KMS-11 (cell line): ENCODE measurements at regions not wholly inside any gene's neighbourhood (a gene's known extent, or its start where the extent isn't known, plus 50 kb on each side); places are given as distances from the start of the nearest gene placed in this dataset.

ENCODE experiments used
- H2AFZ ChIP-seq: fragments of 200-600 bp; sonication (generic); 2 replicates; pipeline ENCODE4 v1.6.1; 2016; ENCODE audit warnings: antibody characterized with exemption, mixed run types, low read depth
- H3K27ac ChIP-seq: fragments of 200-600 bp; sonication (generic); 2 replicates; pipeline ENCODE4 v1.6.1; 2016; ENCODE audit warnings: mild to moderate bottlenecking, mixed run types
- H3K27me3 ChIP-seq: fragments of 200-600 bp; sonication (generic); 2 replicates; pipeline ENCODE4 v1.6.1; 2017; ENCODE audit warnings: mild to moderate bottlenecking, low read depth, mixed run types, moderate library complexity; ENCODE audit not compliant: insufficient read depth
- H3K36me3 ChIP-seq: fragments of 200-600 bp; sonication (generic); 2 replicates; pipeline ENCODE4 v1.6.1; 2017; ENCODE audit warnings: mild to moderate bottlenecking, mixed run types; ENCODE audit not compliant: insufficient read depth
- H3K4me1 ChIP-seq: fragments of 200-600 bp; sonication (generic); 2 replicates; pipeline ENCODE4 v1.6.1; 2016; ENCODE audit warnings: mild to moderate bottlenecking, low read depth, mixed run types; ENCODE audit not compliant: poor library complexity, severe bottlenecking
- H3K4me2 ChIP-seq: fragments of 200-600 bp; sonication (generic); 2 replicates; pipeline ENCODE4 v1.7.0; 2016; ENCODE audit warnings: mild to moderate bottlenecking, mixed run types
- H3K4me3 ChIP-seq: fragments of 200-600 bp; sonication (generic); IDR thresholded peaks from 2 replicates; pipeline ENCODE4 v1.6.1; 2017; ENCODE audit warnings: low read depth, low read length, mixed read lengths; ENCODE audit not compliant: insufficient read depth
- H3K79me2 ChIP-seq: fragments of 200-600 bp; sonication (generic); 2 replicates; pipeline ENCODE4 v1.6.1; 2016; ENCODE audit warnings: low read depth, mixed run types; ENCODE audit not compliant: insufficient read depth
- H3K9ac ChIP-seq: fragments of 200-600 bp; sonication (generic); 2 replicates; pipeline ENCODE4 v1.6.1; 2016; ENCODE audit warnings: mild to moderate bottlenecking, mixed run types
- H4K20me1 ChIP-seq: fragments of 200-600 bp; sonication (generic); 2 replicates; pipeline ENCODE4 v1.6.1; 2016; ENCODE audit warnings: mild to moderate bottlenecking, mixed run types; ENCODE audit not compliant: insufficient read depth
- TF ChIP-seq, protein P1 (sequence below): fragments of 200-600 bp; sonication (generic); conservative IDR thresholded peaks from 2 replicates; pipeline ENCODE4 v1.6.1; 2017; ENCODE audit warnings: low read depth, mild to moderate bottlenecking, antibody characterized with exemption, low read length, moderate library complexity, mixed read lengths

DNA sequence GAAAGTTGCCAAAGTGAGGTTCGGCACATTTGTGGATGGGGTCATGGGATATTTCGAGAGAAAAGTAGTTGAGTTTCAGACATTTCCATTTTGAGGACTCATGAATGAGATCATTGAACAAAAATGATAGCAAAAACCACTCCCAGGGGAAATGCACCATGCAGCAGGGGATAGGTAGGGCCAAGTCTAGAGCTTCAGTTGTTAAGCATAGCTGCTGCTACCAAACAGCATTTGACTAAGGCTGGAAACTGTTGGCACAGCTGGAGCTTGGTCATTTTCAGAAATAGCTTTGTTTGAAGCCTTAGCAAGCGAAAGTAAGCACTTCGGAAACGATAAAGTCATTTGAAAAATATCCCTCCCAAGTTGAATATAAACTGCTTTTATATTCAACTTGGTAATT, 431.8 kb downstream of the SOCS6 start:
- Histone ChIP-seq H3K4me1 (no peaks in the 10 kb centered on the region), H3K27me3 (no peaks in the 10 kb centered on the region), H4K20me1 (no peaks in the 10 kb centered on the region), H3K4me3 (no peak overlapping the region), H3K36me3 (no peaks in the 10 kb centered on the region), H3K79me2 (no peaks in the 10 kb centered on the region), H3K27ac (no peak overlapping the region), H3K4me2 (no peak overlapping the region), H3K9ac (no peak overlapping the region), H2AFZ (no peak overlapping the region)
- TF ChIP-seq, protein P1, sequence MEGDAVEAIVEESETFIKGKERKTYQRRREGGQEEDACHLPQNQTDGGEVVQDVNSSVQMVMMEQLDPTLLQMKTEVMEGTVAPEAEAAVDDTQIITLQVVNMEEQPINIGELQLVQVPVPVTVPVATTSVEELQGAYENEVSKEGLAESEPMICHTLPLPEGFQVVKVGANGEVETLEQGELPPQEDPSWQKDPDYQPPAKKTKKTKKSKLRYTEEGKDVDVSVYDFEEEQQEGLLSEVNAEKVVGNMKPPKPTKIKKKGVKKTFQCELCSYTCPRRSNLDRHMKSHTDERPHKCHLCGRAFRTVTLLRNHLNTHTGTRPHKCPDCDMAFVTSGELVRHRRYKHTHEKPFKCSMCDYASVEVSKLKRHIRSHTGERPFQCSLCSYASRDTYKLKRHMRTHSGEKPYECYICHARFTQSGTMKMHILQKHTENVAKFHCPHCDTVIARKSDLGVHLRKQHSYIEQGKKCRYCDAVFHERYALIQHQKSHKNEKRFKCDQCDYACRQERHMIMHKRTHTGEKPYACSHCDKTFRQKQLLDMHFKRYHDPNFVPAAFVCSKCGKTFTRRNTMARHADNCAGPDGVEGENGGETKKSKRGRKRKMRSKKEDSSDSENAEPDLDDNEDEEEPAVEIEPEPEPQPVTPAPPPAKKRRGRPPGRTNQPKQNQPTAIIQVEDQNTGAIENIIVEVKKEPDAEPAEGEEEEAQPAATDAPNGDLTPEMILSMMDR = no peak

DNA sequence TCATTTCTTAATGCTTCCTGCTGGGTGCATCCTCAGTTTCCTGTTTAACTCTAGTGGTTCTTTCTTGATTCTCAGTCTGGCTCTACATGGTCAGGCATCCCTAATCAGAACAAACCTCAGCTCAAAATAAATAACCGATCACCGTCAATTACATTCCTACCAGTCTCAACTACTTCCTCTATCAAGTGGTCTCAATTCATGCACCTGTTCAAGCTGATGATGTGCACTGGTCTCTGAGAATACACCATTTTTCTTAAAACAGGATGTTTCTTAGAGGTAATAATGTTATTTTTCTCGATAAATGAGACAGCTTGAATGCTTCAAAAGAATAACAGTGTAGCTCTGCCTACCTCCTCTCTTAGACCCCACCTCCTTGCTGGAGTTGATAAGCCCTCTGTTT, 420.9 kb downstream of the SOCS6 start:
- Histone ChIP-seq H4K20me1 (no peaks in the 10 kb centered on the region), H3K4me2 (no peak overlapping the region), H3K27ac (no peak overlapping the region)

DNA sequence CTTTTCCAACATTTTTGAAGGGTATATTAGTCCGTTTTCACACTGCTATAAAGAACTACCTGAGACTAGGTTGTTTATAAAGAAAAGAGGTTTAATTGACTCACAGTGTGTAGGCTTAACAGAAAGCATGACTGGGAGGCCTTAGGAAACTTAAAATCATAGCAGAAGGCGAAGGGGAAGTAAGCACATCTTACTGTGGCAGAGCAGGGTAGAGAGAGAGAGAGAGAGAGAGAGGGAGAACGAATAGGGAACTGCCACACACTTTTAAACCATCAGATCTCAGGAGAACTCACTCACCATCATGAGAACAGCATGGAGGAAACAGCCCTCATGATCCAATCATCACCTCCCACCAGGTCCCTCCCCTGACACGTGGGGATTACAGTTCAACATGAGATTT, 420.3 kb downstream of the SOCS6 start:
- no peak overlapping the region for H3K9ac ChIP-seq
- H3K36me3 ChIP-seq = no peaks in the 10 kb centered on the region
- no peaks in the 10 kb centered on the region for H3K79me2 ChIP-seq
- no peak overlapping the region for H3K4me3 ChIP-seq
- no peaks in the 10 kb centered on the region for H4K20me1 ChIP-seq
- H3K27me3 ChIP-seq = no peaks in the 10 kb centered on the region
- TF ChIP-seq, protein P1 = no peak
- H2AFZ ChIP-seq = no peak overlapping the region
- no peak overlapping the region for H3K27ac ChIP-seq
- no peaks in the 10 kb centered on the region for H3K4me1 ChIP-seq
- H3K4me2 ChIP-seq = no peak overlapping the region

More for the DNA sequence above, 420.9 kb downstream of the SOCS6 start:
- H2AFZ ChIP-seq = no peak overlapping the region
- no peaks in the 10 kb centered on the region for H3K36me3 ChIP-seq
- H3K79me2 ChIP-seq = no peaks in the 10 kb centered on the region
- no peaks in the 10 kb centered on the region for H3K27me3 ChIP-seq
- TF ChIP-seq, protein P1 = no peak
- H3K9ac ChIP-seq = no peak overlapping the region
- H3K4me1 ChIP-seq = no peaks in the 10 kb centered on the region
- no peak overlapping the region for H3K4me3 ChIP-seq

DNA sequence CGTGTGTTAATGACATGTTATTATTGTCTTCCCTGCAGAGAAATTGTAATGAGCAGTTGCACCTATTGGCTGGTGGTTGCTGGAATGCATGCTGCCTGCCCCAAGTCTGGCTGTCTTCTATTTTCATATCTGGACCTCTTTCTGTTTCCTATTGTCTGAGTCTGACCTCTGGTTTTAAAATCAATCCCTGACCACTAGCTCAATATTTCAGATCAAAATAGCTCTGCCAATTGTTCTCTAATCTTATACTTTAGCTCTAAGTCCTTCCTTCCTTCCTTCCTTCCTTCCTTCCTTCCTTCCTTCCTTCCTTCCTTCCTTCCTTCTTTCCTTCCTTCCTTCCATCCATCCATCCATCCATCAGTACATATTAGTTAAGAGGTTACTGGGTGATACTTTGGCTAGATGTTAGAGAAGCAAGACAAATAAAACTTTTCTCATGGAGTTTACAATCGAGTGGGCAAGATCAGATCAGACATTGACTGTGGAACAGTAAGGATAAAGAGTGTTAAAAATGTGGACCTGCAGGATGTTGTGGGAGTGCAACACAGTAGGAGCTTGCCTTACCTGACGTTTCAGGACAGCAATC, 417.1 kb downstream of the SOCS6 start:
- Histone ChIP-seq H3K36me3 (no peaks in the 10 kb centered on the region), H3K79me2 (no peaks in the 10 kb centered on the region), H4K20me1 (no peaks in the 10 kb centered on the region), H2AFZ (no peak overlapping the region), H3K4me3 (no peak overlapping the region), H3K27ac (no peak overlapping the region), H3K4me1 (no peaks in the 10 kb centered on the region), H3K4me2 (no peak overlapping the region), H3K9ac (no peak overlapping the region), H3K27me3 (no peaks in the 10 kb centered on the region)
- TF ChIP-seq, protein P1 = no peak
